GM12875 (cell line): ENCODE measurements at regions not wholly inside any gene's neighbourhood (a gene's known extent, or its start where the extent isn't known, plus 50 kb on each side); places are given as distances from the start of the nearest gene placed in this dataset.

Experiments used
- H3K4me3 ChIP-seq: one replicate; pipeline ENCODE4 v1.5.1; 2011; ENCODE audit warnings: low read depth, low read length, control low read depth
- CTCF ChIP-seq: IDR thresholded peaks from 2 replicates; pipeline ENCODE4 v1.5.1; 2011; ENCODE audit warnings: low read depth, mild to moderate bottlenecking, control low read depth, inconsistent platforms, low read length, moderate library complexity, borderline replicate concordance; ENCODE audit not compliant: insufficient read depth

DNA sequence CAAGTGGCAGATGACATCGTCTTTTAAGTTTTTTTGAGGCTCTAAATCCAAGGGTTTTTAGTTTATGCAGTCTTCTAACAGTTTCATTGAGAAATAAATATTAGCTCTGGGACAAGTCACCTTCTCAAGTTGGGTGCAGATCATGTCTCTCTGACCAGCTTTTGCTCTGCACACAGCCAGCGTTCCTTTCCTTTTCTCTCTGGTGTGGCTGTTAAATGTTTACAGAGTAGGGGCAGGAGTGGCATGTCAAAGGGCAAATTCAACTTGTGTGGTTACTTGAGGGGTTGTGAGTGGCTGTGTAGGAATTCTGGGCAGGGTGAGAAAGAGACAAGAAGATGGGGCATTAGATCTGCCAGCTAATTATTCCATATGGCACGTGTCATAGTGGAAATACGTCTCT, 187.5 kb upstream of the HMHB1 start:
- H3K4me3 ChIP-seq = no peak overlapping the region
- no peak for TF ChIP-seq CTCF

DNA sequence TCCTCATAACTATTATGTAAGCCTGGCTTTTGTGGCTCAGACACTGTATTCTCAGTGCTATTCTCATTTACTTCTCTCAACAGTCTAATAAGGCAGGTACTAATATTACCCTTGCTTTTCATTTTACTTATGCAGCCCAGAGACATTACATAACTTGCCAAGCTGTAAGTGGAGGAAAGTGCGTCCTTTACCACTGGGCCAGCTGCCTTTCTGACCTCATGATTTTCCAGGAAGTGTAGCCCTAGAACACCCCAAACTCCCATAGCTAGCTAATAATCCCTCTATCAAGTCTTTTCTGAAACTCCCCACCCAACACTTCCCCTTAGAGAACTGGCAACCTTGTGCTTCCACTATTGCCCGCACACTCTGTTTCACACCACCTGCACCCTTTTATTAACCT, 192.9 kb upstream of the HMHB1 start:
- TF ChIP-seq CTCF = no peak
- H3K4me3 ChIP-seq = no peak overlapping the region

DNA sequence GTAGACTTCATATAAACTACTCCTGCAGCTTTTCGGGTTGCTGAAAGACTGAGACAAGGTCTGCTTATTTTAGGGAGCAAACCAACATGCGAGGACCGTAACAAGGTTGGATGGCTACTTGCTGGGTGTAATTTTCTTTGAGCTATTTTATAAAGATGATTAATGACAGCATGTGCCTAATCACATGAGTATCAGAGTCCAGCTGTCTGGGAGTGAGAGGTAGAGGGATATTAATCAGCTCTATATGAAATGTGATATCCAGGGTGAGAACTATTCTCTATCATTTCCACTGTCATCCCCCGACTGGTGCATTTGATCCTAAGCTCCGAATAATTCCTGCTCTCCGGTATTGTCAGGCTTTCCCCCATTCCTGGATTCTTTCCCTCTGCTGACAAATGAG, 193.8 kb upstream of the HMHB1 start:
- no peak overlapping the region for H3K4me3 ChIP-seq
- TF ChIP-seq CTCF = no peak

GRCh38 chr5:143614831-143615230, 197.1 kb upstream of the HMHB1 start:
- H3K4me3 ChIP-seq = no peak overlapping the region
- no peak for TF ChIP-seq CTCF

- no peak overlapping the region for H3K4me3 ChIP-seq
- TF ChIP-seq CTCF = no peak
Observed at GRCh38 chr5:143613329-143613728, 198.6 kb upstream of the HMHB1 start.

GRCh38 chr5:143610946-143611345, 201.0 kb upstream of the HMHB1 start:
- no peak for TF ChIP-seq CTCF
- no peak overlapping the region for H3K4me3 ChIP-seq

- no peak overlapping the region for H3K4me3 ChIP-seq
- no peak for TF ChIP-seq CTCF
Observed at GRCh38 chr5:143606043-143606752, 202.7 kb upstream of the NR3C1 start.
